ENCODE measurements at regions not wholly inside any gene's neighbourhood (a gene's known extent, or its start where the extent isn't known, plus 50 kb on each side); places are given as distances from the start of the nearest gene placed in this dataset.

GRCh38 chr6:4313044-4313686, 177.8 kb upstream of the ECI2 start:
- Histone ChIP-seq H3K4me1 (replicated peaks) (peaks cover 20% of the 10 kb centered on the region), H3K36me3 (no peaks in the 10 kb centered on the region), H3K4me3 (no peak overlapping the region), H3K27me3 (replicated peaks) (no peaks in the 10 kb centered on the region), H3K9me3 (replicated peaks) (no peaks in the 10 kb centered on the region; the same call in 1 of the 2 replicates), H3K27ac (peak overlapping the region; percentile 66)
- DNase-seq (ENCODE audit: low read depth in 1 of 2, low spot score in 2 of 2): peak; percentile 79 to 84

- no peak for DNase-seq (ENCODE audit: low read depth in 1 of 2, low spot score in 2 of 2)
- H3K36me3 ChIP-seq: no peaks in the 10 kb centered on the region
- no peaks in the 10 kb centered on the region; the same call in 1 of the 2 replicates for H3K9me3 ChIP-seq (replicated peaks)
- H3K27ac ChIP-seq: no peak overlapping the region
- peaks cover 18% of the 10 kb centered on the region for H3K4me1 ChIP-seq (replicated peaks)
- no peaks in the 10 kb centered on the region for H3K27me3 ChIP-seq (replicated peaks)
- no peak overlapping the region for H3K4me3 ChIP-seq
These were observed 176.8 kb upstream of the ECI2 start for GRCh38 chr6:4311976-4312860.

GRCh38 chr6:4309540-4309939, 174.2 kb upstream of the ECI2 start:
- no peaks in the 10 kb centered on the region; the same call in 1 of the 2 replicates for H3K9me3 ChIP-seq (replicated peaks)
- no peaks in the 10 kb centered on the region for H3K27me3 ChIP-seq (replicated peaks)
- H3K4me1 ChIP-seq (replicated peaks): peaks cover 11% of the 10 kb centered on the region
- H3K27ac ChIP-seq: no peak overlapping the region
- no peak for DNase-seq (ENCODE audit: low read depth in 1 of 2, low spot score in 2 of 2)
- no peak overlapping the region for H3K4me3 ChIP-seq
- no peaks in the 10 kb centered on the region for H3K36me3 ChIP-seq

GRCh38 chr6:4308364-4308763, 173.0 kb upstream of the ECI2 start:
- Histone ChIP-seq H3K4me3 (no peak overlapping the region), H3K27me3 (replicated peaks) (no peaks in the 10 kb centered on the region), H3K36me3 (no peaks in the 10 kb centered on the region), H3K9me3 (replicated peaks) (no peaks in the 10 kb centered on the region; the same call in 1 of the 2 replicates), H3K4me1 (replicated peaks) (peaks cover 7% of the 10 kb centered on the region), H3K27ac (no peak overlapping the region)
- DNase-seq (ENCODE audit: low read depth in 1 of 2, low spot score in 2 of 2): no peak

- Histone ChIP-seq H3K36me3 (no peaks in the 10 kb centered on the region), H3K27ac (no peak overlapping the region), H3K27me3 (replicated peaks) (no peaks in the 10 kb centered on the region), H3K9me3 (replicated peaks) (no peaks in the 10 kb centered on the region), H3K4me1 (replicated peaks) (no peaks in the 10 kb centered on the region), H3K4me3 (no peak overlapping the region)
- no peak for DNase-seq (ENCODE audit: low read depth in 1 of 2, low spot score in 2 of 2)
These were observed 169.6 kb upstream of the ECI2 start for GRCh38 chr6:4304927-4305455.

GRCh38 chr6:4303638-4304037, 168.3 kb upstream of the ECI2 start:
- no peaks in the 10 kb centered on the region for H3K9me3 ChIP-seq (replicated peaks)
- no peaks in the 10 kb centered on the region for H3K36me3 ChIP-seq
- peaks cover 8% of the 10 kb centered on the region for H3K4me1 ChIP-seq (replicated peaks)
- no peak overlapping the region for H3K4me3 ChIP-seq
- no peak for DNase-seq (ENCODE audit: low read depth in 1 of 2, low spot score in 2 of 2)
- no peak overlapping the region for H3K27ac ChIP-seq
- no peaks in the 10 kb centered on the region for H3K27me3 ChIP-seq (replicated peaks)

- Histone ChIP-seq H3K27ac (no peak overlapping the region), H3K9me3 (replicated peaks) (no peaks in the 10 kb centered on the region), H3K36me3 (no peaks in the 10 kb centered on the region), H3K27me3 (replicated peaks) (no peaks in the 10 kb centered on the region), H3K4me1 (replicated peaks) (peaks cover 8% of the 10 kb centered on the region), H3K4me3 (no peak overlapping the region)
- DNase-seq (ENCODE audit: low read depth in 1 of 2, low spot score in 2 of 2): no peak
These were observed 167.1 kb upstream of the ECI2 start for GRCh38 chr6:4302524-4302923.

GRCh38 chr6:4301871-4302270, 166.5 kb upstream of the ECI2 start:
- no peak for DNase-seq (ENCODE audit: low read depth in 1 of 2, low spot score in 2 of 2)
- Histone ChIP-seq H3K36me3 (no peaks in the 10 kb centered on the region), H3K9me3 (replicated peaks) (no peaks in the 10 kb centered on the region), H3K27ac (no peak overlapping the region), H3K27me3 (replicated peaks) (no peaks in the 10 kb centered on the region), H3K4me3 (no peak overlapping the region), H3K4me1 (replicated peaks) (peaks cover 8% of the 10 kb centered on the region)

GRCh38 chr6:4300917-4301316, 165.5 kb upstream of the ECI2 start:
- Histone ChIP-seq H3K9me3 (replicated peaks) (no peaks in the 10 kb centered on the region), H3K27me3 (replicated peaks) (no peaks in the 10 kb centered on the region), H3K36me3 (no peaks in the 10 kb centered on the region), H3K4me1 (replicated peaks) (peaks cover 8% of the 10 kb centered on the region), H3K27ac (no peak overlapping the region), H3K4me3 (no peak overlapping the region)
- DNase-seq (ENCODE audit: low read depth in 1 of 2, low spot score in 2 of 2): no peak

- Histone ChIP-seq H3K4me3 (no peak overlapping the region), H3K36me3 (no peaks in the 10 kb centered on the region), H3K27ac (no peak overlapping the region), H3K4me1 (replicated peaks) (peaks cover 8% of the 10 kb centered on the region), H3K27me3 (replicated peaks) (no peaks in the 10 kb centered on the region), H3K9me3 (replicated peaks) (no peaks in the 10 kb centered on the region)
- no peak for DNase-seq (ENCODE audit: low read depth in 1 of 2, low spot score in 2 of 2)
These were observed 164.1 kb upstream of the ECI2 start for GRCh38 chr6:4299476-4299875.

- Histone ChIP-seq H3K27me3 (replicated peaks) (no peaks in the 10 kb centered on the region), H3K4me3 (no peak overlapping the region), H3K36me3 (no peaks in the 10 kb centered on the region), H3K9me3 (replicated peaks) (no peaks in the 10 kb centered on the region), H3K4me1 (replicated peaks) (peaks cover 8% of the 10 kb centered on the region), H3K27ac (no peak overlapping the region)
- no peak for DNase-seq (ENCODE audit: low read depth in 1 of 2, low spot score in 2 of 2)
These were observed 162.0 kb upstream of the ECI2 start for GRCh38 chr6:4297348-4297747.

GRCh38 chr6:4296552-4296951, 161.2 kb upstream of the ECI2 start:
- Histone ChIP-seq H3K36me3 (no peaks in the 10 kb centered on the region), H3K27ac (no peak overlapping the region), H3K9me3 (replicated peaks) (no peaks in the 10 kb centered on the region), H3K4me1 (replicated peaks) (peaks cover 13% of the 10 kb centered on the region), H3K27me3 (replicated peaks) (no peaks in the 10 kb centered on the region), H3K4me3 (no peak overlapping the region)
- no peak for DNase-seq (ENCODE audit: low read depth in 1 of 2, low spot score in 2 of 2)

- Histone ChIP-seq H3K9me3 (replicated peaks) (no peaks in the 10 kb centered on the region), H3K36me3 (no peaks in the 10 kb centered on the region), H3K27ac (no peak overlapping the region), H3K4me1 (replicated peaks) (peaks cover 15% of the 10 kb centered on the region), H3K27me3 (replicated peaks) (no peaks in the 10 kb centered on the region), H3K4me3 (no peak overlapping the region)
- no peak for DNase-seq (ENCODE audit: low read depth in 1 of 2, low spot score in 2 of 2)
These were observed 160.4 kb upstream of the ECI2 start for GRCh38 chr6:4295783-4296155.

GRCh38 chr6:4295058-4295782, 159.8 kb upstream of the ECI2 start:
- H3K4me1 ChIP-seq (replicated peaks): peaks cover 15% of the 10 kb centered on the region
- no peak for DNase-seq (ENCODE audit: low read depth in 1 of 2, low spot score in 2 of 2)
- no peaks in the 10 kb centered on the region for H3K36me3 ChIP-seq
- H3K27ac ChIP-seq: no peak overlapping the region
- no peak overlapping the region for H3K4me3 ChIP-seq
- no peaks in the 10 kb centered on the region for H3K9me3 ChIP-seq (replicated peaks)
- no peaks in the 10 kb centered on the region for H3K27me3 ChIP-seq (replicated peaks)

All from SJSA1 (cell line).